GM19239 (cell line): ENCODE measurements at regions not wholly inside any gene's neighbourhood (a gene's known extent, or its start where the extent isn't known, plus 50 kb on each side); places are given as distances from the start of the nearest gene placed in this dataset.

Source experiments
- DNase-seq: peaks from one replicate; pipeline ENCODE4 v3.0.0; 2011; ENCODE audit warnings: low spot score; ENCODE audit not compliant: insufficient read length
- FAIRE-seq: peaks from 2 replicates; lab custom pipeline; 2011; peaks lifted over from hg19 to GRCh38; lab: Jason Lieb, UNC

GRCh38 chr4:56211202-56211601, 176.1 kb downstream of the AASDH start:
- DNase-seq (no peak), FAIRE-seq (no peak)

- FAIRE-seq (no peak), DNase-seq (no peak)
Measured at GRCh38 chr4:56210397-56210796, 176.9 kb downstream of the AASDH start.

GRCh38 chr4:56209767-56210166, 177.5 kb downstream of the AASDH start:
- DNase-seq (no peak), FAIRE-seq (no peak)

- FAIRE-seq (no peak), DNase-seq (no peak)
Measured at GRCh38 chr4:56208103-56208502, 179.2 kb downstream of the AASDH start.

- DNase-seq (no peak), FAIRE-seq (no peak)
Measured at GRCh38 chr4:56206258-56206657, 181.0 kb downstream of the AASDH start.

- FAIRE-seq (no peak), DNase-seq (no peak)
Measured at GRCh38 chr4:56200275-56200674, 187.0 kb downstream of the AASDH start.

- FAIRE-seq: no peak
Measured at GRCh38 chr4:56198265-56198664, 189.0 kb downstream of the AASDH start.

GRCh38 chr4:56197387-56197786, 189.9 kb downstream of the AASDH start:
- DNase-seq: no peak
- FAIRE-seq: no peak

More at GRCh38 chr4:56198265-56198664, 189.0 kb downstream of the AASDH start:
- DNase-seq: no peak

- FAIRE-seq: no peak
- no peak for DNase-seq
Measured at GRCh38 chr4:56195025-56195424, 192.3 kb downstream of the AASDH start.

GRCh38 chr4:56191534-56191933, 195.8 kb downstream of the AASDH start:
- DNase-seq: no peak
- no peak for FAIRE-seq

- FAIRE-seq (no peak), DNase-seq (no peak)
Measured at GRCh38 chr4:56187688-56188087, 199.6 kb downstream of the AASDH start.

GRCh38 chr4:56186808-56187523, 200.3 kb downstream of the AASDH start:
- DNase-seq (no peak), FAIRE-seq (no peak)

- DNase-seq (no peak), FAIRE-seq (no peak)
Measured at GRCh38 chr4:56185901-56186300, 201.4 kb downstream of the AASDH start.

- no peak for DNase-seq
- FAIRE-seq: no peak
Measured at GRCh38 chr4:56184214-56184613, 203.1 kb downstream of the AASDH start.

- DNase-seq: no peak
- FAIRE-seq: peak; percentile 63
Measured at GRCh38 chr4:56183344-56183959, 203.8 kb downstream of the AASDH start.

GRCh38 chr4:56182356-56182755, 204.9 kb downstream of the AASDH start:
- DNase-seq (no peak), FAIRE-seq (no peak)

- FAIRE-seq (no peak), DNase-seq (no peak)
Measured at GRCh38 chr4:56181140-56181953, 205.9 kb downstream of the AASDH start.

GRCh38 chr4:56169061-56169460, 218.2 kb downstream of the AASDH start:
- FAIRE-seq (no peak), DNase-seq (no peak)

GRCh38 chr4:56164907-56165306, 216.2 kb downstream of the CEP135 start:
- no peak for FAIRE-seq
- DNase-seq: no peak

GRCh38 chr4:56160636-56161035, 211.9 kb downstream of the CEP135 start:
- DNase-seq: no peak
- FAIRE-seq: no peak

- FAIRE-seq (no peak), DNase-seq (no peak)
Measured at GRCh38 chr4:56158483-56158882, 209.7 kb downstream of the CEP135 start.
